NCI-H146 (cell line): ENCODE measurements at regions not wholly inside any gene's neighbourhood (a gene's known extent, or its start where the extent isn't known, plus 50 kb on each side); places are given as distances from the start of the nearest gene placed in this dataset.

Source experiments
- DNase-seq: peaks from one replicate; lab custom pipeline; 2025; lab: John Stamatoyannopoulos, UW

DNA sequence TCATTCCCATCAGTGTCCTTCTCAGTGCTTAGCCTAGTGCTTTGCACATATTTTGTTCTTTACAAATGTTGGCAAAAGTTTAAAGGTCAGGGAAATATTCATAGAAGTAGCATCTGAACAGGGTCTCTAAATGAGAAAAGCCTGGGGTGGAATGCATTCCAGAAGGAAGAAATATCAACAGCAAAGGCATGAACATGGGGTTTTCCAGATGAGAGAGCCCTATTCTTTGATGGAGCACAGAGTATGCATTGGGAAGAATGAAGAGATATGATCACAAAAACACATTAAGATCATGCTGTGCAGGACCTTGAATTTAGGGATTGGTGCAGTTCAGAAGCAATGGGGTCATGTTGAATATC lies 140.2 kb downstream of the SNX19 start:
- DNase-seq: no peak

DNA sequence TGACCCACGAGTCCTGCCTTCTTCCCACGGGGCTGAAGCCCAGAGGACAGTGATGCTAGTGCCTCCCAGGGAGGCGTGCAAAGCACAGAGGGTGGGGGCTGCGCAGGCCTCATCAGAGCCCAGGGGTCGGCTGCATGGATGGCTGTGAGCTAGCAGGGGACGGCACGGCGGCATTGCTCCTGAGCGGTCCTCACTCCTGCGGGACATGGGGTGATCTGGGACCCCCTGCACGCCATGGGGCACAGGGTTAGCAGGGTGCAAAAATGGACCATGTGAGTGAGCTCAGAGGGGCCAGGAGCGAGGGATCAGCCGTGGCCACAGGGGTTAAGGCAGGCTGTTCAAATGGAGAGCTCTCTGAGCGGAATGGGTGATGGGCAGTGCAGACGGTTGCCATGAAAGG lies 138.3 kb downstream of the SNX19 start:
- no peak for DNase-seq

DNA sequence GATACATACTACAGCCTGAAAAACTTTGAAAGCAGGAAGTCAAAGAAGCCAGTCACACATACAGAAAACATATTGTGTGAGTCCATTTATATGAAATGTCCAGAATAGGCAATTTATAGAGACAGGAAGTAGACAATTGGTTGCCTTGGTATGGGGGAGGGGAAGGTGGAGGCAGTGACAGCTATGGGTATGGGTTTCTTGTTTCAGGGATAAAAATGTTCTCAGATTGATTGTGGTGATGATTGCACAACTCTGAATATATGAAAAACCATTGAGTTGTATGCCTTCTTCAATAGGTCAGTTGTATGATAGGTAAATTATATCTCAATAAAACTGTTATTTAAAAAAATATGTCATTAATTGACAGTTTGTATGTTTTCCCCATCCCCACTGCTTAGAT lies 137.6 kb downstream of the SNX19 start:
- no peak for DNase-seq

DNA sequence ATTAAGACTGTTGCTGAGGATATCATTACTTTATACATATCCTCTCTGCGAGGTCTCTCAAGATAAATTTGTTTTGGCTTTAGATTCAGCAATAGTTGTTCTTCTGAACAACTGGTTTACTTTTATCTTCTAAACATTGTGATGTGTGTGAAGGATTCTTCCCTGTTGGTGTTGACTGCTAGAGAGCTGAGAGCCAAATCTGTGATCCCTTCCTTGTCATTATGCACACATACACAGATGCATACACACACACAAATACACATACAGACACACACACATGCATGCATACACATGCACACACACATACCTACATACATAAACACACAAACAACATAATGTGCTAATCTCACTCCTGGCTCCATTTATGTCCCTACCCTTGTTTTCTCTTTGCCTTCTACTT lies 137.0 kb downstream of the SNX19 start:
- no peak for DNase-seq

DNA sequence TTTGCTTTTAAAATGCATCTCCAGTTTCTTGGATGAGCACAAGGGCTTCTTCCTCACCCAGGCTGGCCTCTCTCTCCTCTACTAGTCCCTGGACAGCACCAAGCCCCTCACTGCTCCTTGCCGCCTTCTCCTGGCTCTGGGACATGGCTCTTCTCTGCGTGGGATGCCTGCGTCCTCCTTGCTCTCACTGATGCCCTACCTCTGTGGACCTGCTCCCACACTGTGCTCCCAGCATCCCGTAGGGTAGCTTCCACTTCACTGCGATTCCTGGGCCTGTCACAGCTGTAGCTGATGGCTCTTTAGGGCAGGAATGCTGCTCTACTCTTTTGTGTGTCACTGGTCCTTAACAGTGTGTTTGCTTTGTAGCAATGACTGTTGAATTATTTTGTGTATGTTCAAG lies 136.3 kb downstream of the SNX19 start:
- DNase-seq: no peak

DNA sequence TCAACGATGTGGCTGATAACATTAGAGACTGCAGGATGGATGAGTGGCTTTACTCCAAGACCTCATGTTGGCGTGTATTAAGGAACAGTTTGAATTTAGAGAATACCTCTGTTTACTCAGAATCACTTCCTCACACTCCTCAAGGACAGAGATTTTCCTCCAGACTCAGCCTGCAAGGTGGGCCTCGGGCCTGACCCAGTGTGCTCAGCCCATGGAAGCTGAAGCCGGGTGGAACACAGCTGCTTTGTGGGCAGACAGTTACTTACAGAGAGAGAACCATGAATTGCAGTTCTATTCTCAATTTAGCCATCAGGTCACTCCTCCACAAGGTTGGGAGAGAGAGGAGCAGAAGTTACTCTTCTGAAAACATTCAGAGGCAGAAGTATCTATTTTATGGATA lies 135.8 kb downstream of the SNX19 start:
- no peak for DNase-seq

DNA sequence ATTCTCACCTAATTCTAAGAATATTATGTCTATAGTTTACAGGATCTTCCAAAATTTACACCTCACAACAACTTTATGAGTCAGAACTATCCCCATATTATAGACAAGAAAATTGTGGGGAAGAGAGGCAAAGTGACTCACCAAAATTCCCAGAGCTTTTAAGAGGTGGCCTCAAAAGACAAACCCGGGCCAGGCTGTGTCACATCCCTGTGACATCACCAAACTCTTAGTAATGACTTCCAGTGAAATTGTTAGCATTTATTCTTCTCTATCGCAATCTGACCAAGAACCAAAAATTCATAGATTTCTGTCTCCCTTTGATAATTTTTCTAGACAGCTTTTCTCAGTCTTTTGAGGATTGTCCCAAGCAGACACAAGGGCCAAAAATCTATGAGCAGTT lies 134.3 kb downstream of the SNX19 start:
- DNase-seq: no peak

DNA sequence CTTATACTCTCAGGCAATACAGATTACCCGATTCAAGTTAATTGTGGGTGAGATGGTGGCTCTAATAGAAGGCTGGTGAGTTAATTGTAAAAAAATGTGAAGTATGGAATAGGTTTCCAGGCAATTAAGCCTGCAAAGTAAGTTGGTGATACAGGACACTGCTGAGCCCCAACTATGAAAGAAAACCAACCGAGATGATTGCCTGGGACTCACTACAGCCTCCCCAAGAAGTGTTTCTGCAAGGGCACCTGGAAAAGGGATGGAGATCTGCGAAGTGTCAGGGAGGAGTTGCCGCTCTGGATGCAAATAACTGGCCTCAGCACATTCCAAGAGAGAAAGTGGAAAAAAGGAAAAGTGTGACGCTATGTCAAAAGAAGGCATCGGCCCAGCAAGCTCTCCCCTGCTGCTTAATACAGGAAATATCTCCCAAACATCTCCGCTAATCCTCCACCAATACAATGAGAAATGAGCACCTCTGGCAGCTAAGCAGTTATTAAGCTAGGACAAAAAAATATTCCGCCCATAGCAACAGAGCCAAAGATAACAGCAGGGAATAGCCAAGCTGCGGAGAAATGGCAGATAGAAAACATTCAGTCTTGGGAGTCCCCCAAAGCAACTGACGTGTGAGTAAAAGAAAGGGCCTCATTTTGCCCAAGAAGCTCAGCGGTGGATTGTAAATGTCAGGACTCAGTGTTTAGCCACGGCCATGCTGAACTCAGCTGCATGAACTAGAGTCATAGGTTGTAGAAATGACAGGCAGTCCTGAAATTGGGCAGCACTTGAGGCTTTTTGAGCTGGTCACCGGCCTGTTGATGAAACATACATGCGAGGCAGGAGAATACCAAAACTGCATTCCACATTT lies 133.7 kb downstream of the SNX19 start:
- DNase-seq: no peak

DNA sequence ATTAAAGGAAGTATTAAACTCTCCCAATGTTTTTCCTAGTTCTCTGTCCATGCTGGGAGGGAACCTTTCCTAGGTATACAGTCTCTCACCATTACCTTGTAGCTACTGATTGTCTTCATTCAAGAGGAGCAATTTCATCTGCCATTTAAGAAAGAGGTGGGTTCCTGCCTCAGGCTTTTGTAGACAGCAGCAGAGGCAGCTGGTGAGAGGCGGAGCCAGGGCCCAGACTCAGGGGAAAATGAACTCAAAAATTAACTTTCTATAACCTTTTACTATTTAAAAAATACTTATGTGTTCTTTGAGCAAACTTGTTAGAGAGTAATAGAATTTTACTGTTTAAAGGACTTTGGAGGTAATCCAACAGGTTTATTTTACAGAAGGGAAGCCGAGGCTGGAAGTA lies 133.0 kb downstream of the SNX19 start:
- DNase-seq: no peak

DNA sequence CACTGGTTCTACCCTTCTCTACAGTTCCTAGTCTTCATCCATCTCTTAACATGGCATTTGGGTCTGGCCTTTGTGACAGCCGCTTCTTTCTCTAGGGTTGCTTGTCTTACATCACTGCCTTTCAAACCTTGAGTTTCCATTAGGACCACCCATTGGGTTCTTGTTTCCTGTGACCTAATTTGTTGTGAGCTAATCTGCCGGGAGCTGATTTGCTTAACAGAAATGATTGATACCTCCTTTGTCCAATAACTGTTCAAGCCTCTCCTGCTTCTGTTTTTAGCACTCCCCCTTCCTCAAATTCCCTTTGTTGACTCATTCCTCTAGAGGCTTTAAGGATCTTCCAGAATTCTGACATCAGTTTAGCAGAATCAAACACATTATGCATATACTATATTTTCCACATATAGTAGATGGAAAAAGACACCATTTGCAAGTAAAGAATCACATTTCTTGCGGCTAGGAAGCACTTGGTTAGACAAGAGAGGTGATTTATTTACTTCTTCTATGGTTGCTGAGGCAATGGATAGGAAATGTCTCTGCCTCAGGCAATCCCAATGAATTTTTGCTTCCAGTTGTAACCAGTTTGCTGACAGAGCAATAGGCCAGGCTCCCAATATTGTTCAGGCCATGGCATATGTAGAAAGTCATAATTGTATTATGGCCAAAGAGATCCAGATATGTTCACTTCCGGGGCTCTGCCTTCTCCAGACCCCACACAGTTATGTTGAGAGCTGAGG lies 130.7 kb downstream of the SNX19 start:
- DNase-seq: no peak

DNA sequence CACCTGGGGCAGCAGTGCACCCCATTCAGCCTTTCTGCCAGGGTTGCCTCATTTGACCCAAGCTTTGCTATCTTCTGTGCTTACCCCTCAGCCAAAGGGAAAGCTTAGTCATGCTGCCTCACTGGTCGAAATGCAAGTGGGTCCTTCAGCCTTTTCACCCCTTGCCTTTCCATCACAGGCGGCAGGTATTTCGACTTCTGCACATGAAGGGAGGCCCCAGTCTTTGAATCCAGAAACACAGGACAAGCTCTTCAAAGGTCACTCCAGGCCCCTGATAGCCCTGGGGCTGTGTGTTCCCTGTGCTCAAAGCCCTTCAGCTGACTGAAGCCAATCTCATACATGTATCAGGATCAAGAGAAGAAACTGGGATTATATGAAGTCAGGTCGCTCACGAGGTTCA lies 129.7 kb downstream of the SNX19 start:
- DNase-seq: no peak

DNA sequence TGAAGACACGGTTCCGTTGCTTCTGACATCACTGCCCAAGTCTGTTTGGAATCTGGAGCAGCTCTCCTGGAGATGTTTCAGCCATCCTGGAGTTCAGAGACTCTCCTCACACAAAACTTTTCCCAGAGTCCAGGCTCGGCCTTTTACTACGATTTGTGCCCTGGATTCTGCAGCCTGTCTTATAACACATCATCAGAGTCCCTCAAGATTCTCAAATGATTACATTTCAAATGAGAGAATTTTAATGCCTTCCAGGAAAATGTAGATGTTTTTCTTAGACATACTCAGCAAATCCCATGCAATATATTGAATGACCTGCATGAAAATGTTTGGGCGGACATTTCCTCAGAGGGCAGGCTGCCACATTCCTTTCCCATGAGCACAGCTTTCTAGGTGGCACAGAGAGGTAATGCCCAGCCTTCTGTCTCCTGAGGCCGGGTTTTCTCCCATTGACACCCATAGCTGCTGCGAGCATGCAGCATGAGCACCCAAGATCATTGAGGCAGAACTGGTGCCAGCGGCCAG lies 129.1 kb downstream of the SNX19 start:
- no peak for DNase-seq

DNA sequence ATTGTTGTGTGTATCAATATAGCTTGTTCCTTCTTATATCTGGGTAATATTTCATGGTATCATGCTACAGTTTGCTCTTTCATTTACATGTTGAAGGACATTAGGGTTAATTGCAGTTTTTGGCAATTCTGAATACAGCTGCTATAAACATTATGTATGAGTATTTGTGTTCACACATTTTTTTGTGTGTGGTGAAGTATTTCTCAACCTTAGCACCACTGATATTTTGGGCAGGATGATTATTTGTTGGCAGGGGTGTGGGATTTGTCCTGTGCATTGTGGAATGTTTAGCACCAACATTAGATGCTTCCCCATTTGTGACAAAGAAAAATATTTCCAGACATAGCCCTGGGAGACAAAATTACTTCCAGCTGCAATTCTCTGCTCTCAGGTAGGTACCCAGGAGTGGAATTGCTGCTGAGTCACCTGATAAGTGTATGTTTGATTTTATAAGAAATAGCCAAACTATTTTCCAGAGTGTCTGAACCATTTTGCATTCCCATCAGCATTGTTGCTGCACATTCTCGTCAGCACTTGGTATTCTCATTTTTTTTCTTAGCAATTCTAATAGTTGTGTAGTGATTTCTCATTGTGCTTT lies 128.2 kb downstream of the SNX19 start:
- DNase-seq: no peak

DNA sequence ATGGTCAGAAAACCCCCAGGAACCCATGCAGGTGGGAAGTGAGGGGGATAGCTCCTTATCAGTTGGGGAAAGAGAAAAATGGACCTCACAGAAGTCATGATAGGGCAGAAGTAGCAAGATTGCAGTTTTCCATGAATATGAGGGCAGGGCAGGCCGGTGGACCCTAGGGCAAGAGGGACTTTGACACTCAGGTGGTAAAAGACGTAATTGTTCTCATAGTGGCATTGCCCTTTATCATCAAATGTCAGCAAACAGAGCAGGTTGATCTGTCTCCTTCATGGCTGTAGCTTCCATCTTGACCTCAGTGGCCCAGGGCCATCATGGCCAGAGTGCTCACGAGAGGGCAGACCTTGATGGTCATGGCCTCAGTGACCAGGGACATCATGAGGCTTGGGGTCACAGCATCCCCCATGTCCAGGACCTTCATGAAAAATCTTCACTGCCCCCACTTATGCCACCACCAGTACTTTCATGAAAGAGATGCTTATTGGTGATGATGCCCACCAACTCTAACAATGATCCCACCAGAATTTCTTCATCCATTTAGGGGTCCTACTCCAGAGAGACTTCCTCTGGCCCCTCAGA lies 127.1 kb downstream of the SNX19 start:
- DNase-seq: no peak

DNA sequence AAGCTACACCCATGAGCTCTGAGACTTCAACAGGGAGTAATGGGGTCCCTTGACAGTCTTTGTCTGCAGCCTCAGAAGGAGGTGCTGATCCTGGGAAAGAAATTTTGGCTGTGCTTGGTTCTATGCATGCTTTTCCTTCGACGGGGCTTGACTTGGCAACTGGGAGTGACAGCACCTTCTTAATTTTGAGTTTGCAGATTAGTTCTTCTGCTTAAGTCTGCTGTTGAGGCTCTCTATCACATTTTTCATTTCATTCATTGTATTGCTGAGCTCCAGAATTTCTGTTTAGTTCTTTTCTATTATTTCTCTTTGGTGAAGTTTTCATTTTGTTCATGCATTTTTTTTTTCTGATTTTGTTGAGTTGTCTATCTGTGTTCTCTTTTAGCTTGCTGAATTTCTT lies 125.6 kb downstream of the SNX19 start:
- no peak for DNase-seq

DNA sequence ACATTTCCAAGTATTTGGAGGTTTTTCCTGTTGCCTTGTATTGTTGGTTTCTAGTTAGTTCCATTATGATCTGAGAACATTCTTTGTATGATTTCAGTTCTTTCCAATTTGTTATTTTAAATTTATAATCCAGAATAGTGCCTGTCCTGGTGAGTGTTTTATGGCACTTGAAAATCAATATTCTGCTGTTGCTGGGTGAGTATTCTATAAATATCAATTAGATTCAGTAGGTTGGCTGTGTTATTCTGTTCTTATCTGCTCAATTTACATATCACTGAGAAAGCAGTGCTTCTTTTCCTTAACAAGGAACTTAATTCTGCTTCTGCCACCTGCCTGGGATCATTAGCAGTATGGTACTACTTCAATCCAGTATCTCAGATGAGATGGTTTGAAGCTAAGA lies 123.5 kb downstream of the SNX19 start:
- no peak for DNase-seq

DNA sequence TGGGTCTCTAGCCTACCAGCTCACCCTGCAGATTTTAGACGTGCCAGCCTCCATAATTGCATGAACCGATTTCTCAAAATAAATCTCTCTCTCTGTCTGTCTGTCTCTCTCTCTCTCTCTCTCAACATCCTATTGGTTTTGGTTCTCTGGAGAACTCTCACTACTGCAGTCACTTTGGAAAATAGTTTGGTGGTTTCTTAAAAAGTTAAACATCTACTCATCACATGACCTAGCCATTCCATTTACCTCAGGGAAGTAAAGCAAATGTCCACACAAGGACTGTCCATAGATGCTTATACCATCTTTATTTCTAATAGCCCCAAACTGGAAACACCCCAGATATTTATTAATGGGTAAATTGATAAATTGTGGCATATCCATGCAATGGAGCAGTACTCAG lies 119.5 kb downstream of the SNX19 start:
- DNase-seq: no peak

DNA sequence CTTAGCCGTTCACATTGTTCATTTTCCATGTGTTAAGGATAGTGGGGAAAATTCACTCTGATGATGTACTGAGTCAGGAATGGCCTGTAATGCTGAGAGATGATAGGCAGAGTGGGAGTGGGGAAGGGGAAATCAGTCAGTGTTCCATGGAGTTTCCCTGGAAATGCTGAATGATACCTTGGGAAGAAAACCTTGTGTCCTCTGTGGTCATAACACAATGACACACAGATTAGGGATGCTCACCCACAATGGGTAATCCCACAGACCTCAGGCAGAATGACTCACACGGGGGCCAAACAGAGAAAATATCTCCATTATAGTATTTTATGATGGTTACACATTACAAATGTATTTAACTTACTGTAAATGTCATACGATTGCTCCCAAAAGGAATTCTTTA lies 118.0 kb downstream of the SNX19 start:
- DNase-seq: no peak

DNA sequence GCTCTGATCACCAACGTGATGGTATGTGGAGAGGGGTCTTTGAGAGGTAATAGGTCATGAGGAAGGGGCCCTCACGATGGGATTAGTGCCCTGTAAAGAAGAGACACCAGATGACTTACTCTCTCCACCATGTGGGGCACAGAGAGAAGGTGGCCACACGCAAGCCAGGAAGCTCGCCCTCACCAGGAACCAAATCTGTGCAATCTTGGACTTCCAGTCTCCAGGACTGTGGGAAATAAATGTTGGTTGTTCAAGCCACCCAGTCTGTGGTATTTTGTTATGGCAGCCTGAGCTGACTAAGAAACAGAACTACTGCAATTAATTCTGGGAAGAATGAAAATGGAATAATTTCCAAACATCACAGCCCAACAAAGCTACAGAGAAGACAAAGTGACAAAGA lies 117.5 kb downstream of the SNX19 start:
- no peak for DNase-seq

DNA sequence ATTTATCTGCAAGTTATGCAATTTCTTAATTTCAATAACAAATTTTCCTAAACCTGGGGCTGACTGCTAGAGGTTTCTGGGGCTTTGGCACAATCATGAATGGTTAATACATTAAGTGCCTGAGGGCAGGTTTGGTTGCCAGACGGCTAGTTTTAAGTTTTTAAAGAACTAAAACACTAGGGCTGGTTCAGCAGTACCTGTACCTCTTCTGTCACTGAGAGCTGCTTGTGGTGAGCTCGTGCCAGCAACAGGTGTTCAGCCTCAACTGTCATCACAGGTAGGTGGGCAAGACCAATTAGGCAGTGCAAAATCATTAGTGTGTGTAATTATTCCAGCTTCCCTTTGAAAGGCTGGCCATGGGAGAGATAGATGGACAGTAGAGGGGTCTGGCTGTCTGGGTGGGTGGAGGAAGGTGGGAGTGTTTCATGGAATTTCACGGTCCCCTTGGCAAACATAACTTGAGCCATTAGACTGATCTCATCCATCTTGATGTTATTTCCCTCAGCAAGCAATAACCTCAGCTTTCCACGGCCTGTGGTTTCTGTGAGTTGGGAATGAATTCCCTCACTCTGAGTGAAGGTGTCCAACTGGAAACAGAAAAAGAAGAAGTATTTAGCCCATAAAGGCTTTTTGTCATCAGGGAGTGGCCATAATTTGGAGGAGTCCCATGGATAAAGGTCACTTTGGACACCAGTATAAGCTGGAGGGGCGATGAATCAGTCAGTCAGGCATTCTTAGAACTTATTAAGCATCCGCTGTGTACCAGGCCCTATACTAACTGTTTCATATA lies 114.8 kb downstream of the SNX19 start:
- DNase-seq: no peak

DNA sequence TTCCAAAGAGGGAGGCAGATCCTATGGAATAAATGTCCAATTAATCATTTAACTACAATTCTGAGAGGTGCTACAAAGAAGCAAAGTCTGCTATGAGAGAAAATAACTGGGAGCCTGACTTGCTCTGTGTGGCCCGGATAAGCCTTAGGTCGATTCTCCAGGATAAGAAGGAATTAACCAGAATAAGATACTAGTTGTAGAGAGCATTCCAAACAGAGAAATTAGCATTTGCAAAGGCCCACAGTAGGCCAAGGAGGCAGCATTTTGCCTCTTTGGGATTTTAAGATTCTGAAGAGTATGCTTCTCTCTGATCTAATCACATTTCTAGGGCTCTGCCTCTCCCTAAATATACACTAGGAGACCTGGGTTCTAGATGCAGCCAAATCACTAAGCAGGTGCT lies 113.7 kb downstream of the SNX19 start:
- DNase-seq: no peak
